IMR-90 (cell line): ENCODE measurements at regions not wholly inside any gene's neighbourhood (a gene's known extent, or its start where the extent isn't known, plus 50 kb on each side); places are given as distances from the start of the nearest gene placed in this dataset.

Source experiments
- CEBPB ChIP-seq: IDR thresholded peaks from 2 replicates; pipeline ENCODE4 v1.6.1; 2012; ENCODE audit warnings: low read depth, low read length, improper control_type of control experiment
- CTCF ChIP-seq: conservative IDR thresholded peaks from 2 replicates; pipeline ENCODE4 v1.5.1; 2012; ENCODE audit warnings: mild to moderate bottlenecking, low read depth, low read length, improper control_type of control experiment
- FOS ChIP-seq: fragments of 150-350 bp; IDR thresholded peaks from 2 replicates; pipeline ENCODE4 v1.6.1; 2016; ENCODE audit warnings: low read depth, low read length
- MAZ ChIP-seq: IDR thresholded peaks from 2 replicates; pipeline ENCODE4 v1.6.1; 2012; ENCODE audit warnings: low read depth, mild to moderate bottlenecking, low read length, improper control_type of control experiment, moderate library complexity, borderline replicate concordance
- MXI1 ChIP-seq: IDR thresholded peaks from 2 replicates; pipeline ENCODE4 v1.6.1; 2012; ENCODE audit warnings: low read depth, mild to moderate bottlenecking, low read length, moderate library complexity, borderline replicate concordance
- POLR2A ChIP-seq: IDR thresholded peaks from 2 replicates; pipeline ENCODE4 v1.6.1; 2012; ENCODE audit warnings: mild to moderate bottlenecking, low read depth, low read length
- RAD21 ChIP-seq: IDR thresholded peaks from 2 replicates; pipeline ENCODE4 v1.6.1; 2012; ENCODE audit warnings: low read length, improper control_type of control experiment
- RCOR1 ChIP-seq: IDR thresholded peaks from 2 replicates; pipeline ENCODE4 v1.6.1; 2012; ENCODE audit warnings: mild to moderate bottlenecking, low read length, improper control_type of control experiment; ENCODE audit not compliant: insufficient replicate concordance
- RFX5 ChIP-seq: IDR thresholded peaks from 2 replicates; pipeline ENCODE4 v1.8.0; 2012; ENCODE audit warnings: low read depth, mild to moderate bottlenecking, low read length, moderate library complexity
- USF2 ChIP-seq: fragments of 150-350 bp; IDR thresholded peaks from 2 replicates; pipeline ENCODE4 v1.6.1; 2017; ENCODE audit warnings: mild to moderate bottlenecking, antibody characterized with exemption, low read length, low read depth

GRCh38 chr11:103637295-103637694 lies 399.1 kb upstream of the DDI1 start:
- TF ChIP-seq CTCF (no peak), RAD21 (no peak), MAZ (no peak), POLR2A (no peak), CEBPB (no peak), USF2 (no peak), RFX5 (no peak), RCOR1 (no peak), FOS (no peak), MXI1 (no peak)
